AG09319 (cell line): ENCODE measurements at regions not wholly inside any gene's neighbourhood (a gene's known extent, or its start where the extent isn't known, plus 50 kb on each side); places are given as distances from the start of the nearest gene placed in this dataset.

Experiments used
- DNase-seq: peaks from one replicate; pipeline ENCODE4 v3.0.0-alpha.2; 2010; ENCODE audit warnings: low read depth; ENCODE audit errors: extremely low read depth
- TF ChIP-seq, protein P1 (sequence below): IDR thresholded peaks from 2 replicates; pipeline ENCODE4 v1.5.1; 2011; ENCODE audit warnings: low read depth, mild to moderate bottlenecking, inconsistent platforms, low read length, moderate library complexity

DNA sequence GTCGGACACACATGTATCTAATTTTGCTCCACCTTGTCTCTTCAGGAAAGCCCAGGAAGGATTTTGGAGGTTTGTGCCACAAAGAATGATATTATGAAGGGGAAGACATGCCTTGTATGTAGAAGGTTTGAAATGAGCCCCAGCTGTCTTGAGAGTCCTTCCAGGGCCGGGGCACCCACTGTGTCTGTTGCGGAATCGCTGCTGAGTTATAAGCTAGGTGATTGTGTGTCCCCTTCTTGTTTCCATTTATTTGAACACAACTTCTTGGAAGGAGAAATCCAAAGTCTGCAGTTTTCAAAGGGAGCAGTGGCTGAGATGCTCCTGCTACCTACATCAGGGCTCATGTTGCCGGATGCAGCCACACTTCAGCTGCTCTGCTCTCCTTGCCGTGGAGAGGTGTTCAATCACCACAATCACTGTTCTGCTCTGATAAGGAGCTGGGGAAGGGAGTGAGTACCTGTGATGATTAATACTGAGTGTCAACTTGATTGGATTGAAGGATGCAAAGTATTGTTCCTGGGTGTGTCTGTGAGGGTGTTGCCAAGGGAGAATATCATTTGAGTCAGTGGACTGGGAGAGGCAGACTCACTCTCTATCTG is 828.6 kb downstream of the QKI start:
- no peak for DNase-seq
- TF ChIP-seq, protein P1, sequence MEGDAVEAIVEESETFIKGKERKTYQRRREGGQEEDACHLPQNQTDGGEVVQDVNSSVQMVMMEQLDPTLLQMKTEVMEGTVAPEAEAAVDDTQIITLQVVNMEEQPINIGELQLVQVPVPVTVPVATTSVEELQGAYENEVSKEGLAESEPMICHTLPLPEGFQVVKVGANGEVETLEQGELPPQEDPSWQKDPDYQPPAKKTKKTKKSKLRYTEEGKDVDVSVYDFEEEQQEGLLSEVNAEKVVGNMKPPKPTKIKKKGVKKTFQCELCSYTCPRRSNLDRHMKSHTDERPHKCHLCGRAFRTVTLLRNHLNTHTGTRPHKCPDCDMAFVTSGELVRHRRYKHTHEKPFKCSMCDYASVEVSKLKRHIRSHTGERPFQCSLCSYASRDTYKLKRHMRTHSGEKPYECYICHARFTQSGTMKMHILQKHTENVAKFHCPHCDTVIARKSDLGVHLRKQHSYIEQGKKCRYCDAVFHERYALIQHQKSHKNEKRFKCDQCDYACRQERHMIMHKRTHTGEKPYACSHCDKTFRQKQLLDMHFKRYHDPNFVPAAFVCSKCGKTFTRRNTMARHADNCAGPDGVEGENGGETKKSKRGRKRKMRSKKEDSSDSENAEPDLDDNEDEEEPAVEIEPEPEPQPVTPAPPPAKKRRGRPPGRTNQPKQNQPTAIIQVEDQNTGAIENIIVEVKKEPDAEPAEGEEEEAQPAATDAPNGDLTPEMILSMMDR = no peak

DNA sequence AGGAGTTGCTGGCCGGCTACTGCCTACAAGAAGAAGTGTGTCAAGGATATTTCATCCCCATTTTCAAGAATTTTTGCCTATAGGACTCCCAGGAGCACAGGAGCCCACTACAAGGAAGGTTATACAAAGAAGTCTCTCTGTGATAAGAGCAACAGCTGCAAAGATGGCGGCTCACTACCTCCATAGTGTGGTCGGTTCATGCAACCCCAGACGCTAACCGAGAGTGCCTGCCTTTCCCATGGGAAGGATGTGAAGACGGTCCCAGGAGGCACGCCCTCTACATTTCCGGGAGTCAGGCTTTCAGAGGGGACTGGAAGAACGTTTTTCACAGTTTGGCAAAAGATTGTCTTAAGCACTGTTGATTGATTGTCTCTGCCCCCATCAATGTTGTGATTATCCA is 816.3 kb downstream of the QKI start:
- DNase-seq = no peak
- TF ChIP-seq, protein P1 = no peak

DNA sequence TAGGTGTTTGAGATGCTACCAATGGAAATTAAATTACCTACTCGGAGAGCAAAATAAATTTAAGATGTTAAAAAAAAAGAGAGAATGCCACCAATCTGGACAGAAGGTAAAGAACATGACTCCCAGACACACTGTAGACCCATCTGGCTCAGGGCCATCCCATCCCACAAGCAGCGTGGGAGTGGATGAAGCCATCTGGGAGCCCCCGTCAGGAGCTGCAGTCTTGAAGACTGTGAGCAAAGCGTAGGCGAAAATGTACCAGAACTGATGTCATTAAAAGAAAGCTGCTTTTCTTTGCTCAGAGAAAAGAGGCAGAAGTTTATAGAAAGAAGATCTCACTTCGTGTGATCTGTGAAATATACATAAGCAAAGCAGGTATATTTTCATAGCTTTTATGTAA is 815.7 kb downstream of the QKI start:
- no peak for DNase-seq
- TF ChIP-seq, protein P1 = no peak

DNA sequence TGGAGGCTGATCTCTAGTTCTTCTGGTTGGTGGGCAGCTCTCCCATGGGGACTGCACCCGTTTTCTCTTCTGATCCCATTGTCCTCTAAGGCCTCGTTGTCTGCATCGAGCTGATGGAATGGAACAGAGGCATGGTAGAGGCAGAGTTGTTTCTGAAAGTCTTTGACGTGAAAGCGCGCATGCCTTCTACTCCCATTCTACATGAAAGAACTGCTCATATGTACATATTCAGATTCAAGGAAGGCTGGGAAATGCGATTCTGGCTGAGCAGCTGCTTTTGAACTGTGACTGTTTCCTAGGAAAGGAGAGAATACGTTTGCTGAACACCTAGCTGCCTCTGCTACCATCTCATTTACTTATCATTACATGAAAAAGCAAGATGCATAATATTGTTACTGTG is 815.2 kb downstream of the QKI start:
- TF ChIP-seq, protein P1 = no peak
- no peak for DNase-seq

DNA sequence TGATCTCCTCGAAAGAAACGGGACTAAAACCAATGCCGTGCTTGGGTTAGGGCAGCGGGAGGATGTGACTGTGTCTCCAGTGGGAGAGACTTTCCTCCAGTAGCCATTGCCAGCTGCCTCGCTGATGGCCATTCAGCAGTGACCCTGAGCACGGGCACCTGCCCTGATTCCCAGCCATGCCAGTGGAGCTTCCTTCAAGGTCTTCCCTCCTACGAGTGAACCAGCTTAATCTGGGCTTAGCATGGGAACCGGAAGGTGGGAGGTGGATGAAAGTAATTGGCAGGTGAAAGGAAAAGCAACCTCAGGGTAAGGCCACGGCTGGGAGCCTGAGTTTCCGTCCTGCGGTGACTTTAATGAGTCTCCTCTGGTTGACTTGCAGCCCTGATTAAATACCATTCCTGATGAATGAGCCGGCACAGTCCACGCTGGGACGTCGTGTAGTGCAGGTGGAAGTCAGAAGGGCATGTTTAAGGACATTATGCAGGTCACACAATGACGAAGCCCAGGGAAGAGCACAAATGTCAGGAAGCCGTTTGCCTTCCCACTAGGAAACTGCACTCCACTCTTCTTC is 813.5 kb downstream of the QKI start:
- DNase-seq = no peak
- TF ChIP-seq, protein P1 = no peak

DNA sequence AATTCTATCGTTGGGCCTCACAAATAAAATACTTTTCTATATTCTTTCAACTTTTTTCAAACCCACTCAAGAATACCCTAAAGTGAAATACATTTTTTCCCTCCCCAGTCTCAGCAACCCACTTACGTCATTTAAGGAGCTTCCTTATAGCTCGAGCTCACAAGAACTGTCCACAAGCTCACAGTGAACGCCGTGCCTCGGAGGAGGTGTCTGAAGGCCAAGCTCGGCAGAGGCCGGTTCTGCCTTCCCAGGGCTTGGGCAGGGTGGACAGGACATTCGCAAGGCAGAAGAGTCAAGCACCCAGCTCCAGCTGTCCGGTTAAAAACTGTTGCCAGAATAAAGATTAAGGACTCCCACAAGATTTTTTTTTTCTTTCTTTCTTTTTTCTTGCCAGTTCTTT is 802.3 kb downstream of the QKI start:
- no peak for DNase-seq
- TF ChIP-seq, protein P1 = no peak

DNA sequence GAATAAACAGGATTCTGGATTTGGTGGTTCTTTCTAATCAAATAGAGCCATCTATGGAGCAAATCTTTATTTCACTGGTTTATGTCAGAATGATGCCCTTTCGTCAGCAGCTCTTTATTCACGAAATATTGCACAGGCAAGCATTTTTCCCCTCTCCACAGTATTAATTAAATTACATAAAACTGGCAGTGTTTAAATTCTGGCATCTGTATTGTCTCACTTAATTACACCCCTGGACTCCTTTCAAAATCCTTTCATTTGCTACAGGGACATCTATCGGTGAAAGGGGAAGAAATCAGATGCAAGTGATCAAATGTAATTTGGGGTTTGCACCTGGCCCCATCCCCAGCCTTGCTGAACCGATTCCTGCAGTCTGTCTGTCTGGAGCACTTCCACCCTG is 801.9 kb downstream of the QKI start:
- DNase-seq = no peak
- TF ChIP-seq, protein P1 = no peak
